ENCODE measurements at regions not wholly inside any gene's neighbourhood (a gene's known extent, or its start where the extent isn't known, plus 50 kb on each side); places are given as distances from the start of the nearest gene placed in this dataset.

DNA sequence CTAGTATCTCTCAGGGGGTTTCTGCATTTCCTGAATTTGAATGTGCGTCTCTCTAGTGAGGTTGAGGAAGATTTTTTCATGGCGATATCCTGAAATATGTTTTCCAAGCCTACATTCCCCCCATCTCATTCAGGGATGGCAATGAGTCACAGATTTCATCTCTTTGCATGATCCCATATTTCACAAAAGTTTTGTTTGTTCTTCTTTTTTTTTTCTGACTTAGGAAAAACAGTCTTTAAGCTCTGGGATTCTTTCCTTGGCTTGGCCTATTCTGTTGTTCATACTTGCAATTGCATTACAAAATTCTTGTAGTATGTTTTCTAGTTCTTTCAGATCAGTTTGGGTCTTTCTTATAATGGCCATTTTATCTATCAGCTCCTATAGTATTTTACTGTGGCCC lies 136.5 kb downstream of the DSEL start:
- DNase-seq = no peak

DNA sequence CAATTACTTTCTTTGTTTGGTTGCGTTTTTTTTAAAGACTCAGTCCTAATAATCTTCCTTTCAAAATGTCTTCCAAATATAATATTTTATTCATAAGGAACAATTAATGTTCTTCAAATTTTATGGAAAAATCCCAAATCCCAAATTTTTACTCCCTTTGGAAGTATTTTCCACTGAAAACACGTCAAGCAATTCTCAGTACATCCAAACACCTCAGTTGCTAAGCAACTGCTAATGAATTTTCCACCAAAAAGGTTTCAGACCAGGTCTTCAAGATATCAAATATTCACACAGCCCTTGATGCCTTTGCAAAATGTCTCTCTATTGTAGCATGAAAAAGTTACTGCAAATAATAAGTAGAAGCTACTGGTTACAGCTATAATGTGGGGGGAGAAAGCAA lies 140.1 kb downstream of the DSEL start:
- no peak for DNase-seq

DNA sequence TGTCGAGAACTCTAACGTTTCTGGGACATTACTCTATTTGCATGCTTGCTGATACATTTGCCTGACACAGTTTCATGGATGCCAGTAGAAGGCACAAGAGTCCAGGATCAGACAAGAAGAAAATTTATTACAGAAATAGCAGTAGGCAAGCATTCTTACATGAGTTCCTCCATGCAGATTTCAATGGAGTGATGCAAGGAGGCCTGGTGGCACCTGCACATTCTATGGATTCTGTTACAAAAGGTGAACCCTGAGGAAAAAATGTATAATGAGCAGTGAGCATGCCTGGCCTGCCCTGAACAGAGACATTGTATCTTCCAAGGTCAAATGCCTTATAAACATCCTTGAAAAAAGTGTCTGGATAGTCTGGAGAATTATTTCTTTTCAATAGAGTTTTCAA lies 142.9 kb downstream of the DSEL start:
- no peak for DNase-seq

DNA sequence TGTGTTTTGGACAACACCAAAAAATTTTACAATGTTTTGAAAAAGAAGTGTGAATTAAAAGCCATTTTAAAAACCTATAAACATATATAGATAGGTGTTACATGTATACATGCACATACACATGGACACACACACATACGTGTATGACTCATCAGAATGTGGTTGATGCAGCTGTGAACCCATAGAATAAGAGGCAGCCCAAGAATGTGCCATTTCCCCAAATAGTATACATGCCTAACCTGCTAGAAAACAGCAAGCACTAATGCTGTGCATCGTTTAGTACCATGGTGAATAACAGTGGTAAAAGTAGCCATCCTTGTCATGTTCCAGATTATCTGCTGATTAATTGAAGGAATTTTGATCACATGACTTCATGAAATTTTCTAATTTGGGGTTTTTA lies 149.0 kb downstream of the DSEL start:
- no peak for DNase-seq

GRCh38 chr18:67363694-67364093 lies 152.8 kb downstream of the DSEL start:
- no peak for DNase-seq

GRCh38 chr18:67362906-67363305 lies 153.6 kb downstream of the DSEL start:
- no peak for DNase-seq

DNA sequence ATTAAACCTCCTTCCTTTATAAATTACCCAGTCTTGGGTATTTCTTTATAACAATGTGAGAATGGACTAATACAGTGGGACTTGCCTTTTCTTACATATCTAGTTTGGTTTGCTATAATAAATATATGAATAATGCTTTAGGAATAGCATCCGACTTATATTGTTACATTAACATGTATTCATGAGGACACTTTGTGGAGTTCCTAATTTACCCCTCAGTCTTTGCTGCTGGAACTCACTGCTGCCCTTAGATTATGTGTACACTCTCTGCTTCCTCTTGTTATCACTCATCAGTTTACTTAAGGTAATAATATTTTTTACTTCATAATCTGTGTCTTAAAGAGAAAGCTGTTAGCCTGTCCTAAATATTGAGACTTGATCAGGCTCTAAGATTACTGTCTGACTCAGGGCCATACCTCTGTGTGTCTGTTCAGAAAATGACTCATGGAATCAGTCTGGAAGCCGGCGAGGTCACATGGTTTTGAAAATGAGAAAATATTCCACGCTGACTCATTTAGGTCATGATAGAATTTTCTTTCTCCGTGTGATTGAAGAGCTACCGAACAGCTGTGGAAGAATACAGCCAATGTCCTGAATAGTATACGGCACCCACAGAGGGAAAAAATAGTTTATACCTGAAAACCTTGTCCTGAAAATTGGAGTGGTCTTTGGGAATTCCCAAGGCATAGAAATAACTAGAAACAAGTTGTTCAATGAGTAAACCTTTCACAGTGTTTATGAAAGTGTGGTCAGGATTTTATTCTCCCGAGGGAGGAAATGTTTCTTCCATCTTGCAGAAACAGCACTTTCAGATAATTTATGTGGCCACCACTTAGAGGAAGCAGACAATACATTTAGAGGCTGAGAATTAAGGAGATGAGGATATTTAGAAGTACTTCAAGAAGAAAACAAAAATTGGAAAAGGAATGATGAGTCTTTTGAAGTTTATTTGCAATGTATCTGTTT lies 156.4 kb downstream of the DSEL start:
- DNase-seq = peak; percentile 35

DNA sequence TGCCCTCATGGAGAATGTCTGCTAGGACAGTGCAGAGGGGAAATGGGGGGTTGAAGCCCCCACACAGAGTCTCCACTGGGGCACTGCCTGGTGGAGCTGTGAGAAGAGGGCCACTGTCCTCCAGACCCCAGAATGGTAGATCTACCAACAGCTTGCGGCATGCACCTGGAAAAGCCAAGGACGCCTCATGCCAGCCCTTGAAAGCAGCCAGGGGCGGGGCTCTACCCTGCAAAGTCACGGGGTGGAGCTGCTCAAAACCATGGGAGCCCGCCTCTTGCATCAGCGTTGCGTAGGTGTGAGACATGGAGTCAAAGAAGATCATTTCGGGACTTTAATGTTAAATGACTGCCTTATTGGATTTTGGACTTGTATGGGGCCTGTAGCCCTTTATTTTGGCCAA lies 157.6 kb downstream of the DSEL start:
- DNase-seq = no peak

DNA sequence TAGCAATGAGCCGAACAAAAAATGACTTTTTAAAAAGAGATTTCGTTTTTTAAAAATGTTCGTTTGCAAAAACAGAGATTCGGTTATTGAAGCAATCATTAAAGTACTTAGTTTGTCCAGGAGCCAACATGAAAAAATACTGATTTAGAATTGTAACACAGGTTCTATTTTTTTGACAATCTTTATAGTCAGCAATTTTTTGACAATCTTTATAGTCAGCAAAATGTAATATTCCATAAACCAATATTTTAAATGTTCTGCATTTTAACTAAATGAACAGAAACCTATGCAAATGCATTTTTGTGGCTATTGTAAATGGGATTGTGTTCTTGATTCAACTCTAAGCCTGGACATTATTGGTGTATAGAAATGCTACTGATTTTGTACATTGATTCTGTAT lies 161.8 kb downstream of the DSEL start:
- DNase-seq = no peak

DNA sequence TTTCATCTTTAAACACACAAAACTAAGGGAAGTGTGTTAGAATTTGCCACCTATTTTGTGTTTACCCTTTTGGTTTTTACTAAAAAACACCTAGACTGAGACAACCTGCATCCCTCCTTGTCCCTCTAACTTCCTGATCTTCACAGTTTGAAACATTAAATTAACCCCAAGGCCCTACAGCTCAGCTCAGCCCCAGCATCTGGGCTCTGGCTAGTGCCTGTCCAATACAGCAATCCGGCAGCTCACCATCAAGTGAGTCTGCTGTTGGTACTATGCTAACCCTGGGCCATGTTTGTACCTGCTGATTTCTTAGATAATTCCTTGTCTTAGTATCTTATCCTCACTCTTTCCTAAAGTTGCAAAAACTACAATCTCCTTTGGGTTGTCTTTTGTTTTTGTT lies 162.4 kb downstream of the DSEL start:
- DNase-seq = no peak

GRCh38 chr18:67347438-67347837 lies 169.1 kb downstream of the DSEL start:
- no peak for DNase-seq

DNA sequence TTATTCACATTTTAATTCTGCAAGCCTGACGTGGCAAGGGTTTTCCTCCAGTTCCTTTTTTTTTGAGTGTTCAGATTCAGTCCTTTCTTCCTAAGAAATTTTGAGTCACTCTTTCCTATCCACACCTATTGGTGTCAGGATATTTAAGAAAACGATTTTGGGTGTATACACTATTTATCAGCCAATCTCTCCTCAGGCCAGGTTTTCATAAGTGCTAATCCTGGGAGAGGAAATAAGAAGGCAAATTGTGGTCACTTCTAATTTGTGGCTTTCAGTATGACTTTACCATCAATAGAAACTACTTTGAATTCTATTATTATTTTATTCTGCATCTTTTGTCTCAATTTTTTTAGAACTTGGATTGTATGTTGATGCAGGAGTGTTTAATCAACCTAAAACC lies 174.4 kb downstream of the DSEL start:
- no peak for DNase-seq

DNA sequence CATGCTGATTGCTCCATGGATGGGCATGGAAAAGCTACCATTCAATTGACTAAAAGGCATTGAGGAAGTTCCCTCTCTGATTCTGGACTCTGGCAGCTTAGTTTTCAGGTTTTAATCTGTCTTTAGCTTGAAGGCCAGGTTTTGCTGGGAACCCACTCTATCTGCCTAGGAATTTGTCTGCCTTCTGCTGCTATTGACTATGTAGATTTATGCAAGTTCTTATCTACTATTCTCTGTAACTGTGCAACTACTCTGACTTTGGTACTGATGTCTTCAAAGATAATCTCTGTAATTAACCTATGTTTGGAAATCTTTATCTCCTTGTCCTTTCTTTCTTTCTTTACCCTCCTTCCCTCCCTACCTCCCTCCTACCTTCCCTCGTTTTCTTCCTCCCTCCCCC lies 178.8 kb downstream of the DSEL start:
- DNase-seq = no peak

DNA sequence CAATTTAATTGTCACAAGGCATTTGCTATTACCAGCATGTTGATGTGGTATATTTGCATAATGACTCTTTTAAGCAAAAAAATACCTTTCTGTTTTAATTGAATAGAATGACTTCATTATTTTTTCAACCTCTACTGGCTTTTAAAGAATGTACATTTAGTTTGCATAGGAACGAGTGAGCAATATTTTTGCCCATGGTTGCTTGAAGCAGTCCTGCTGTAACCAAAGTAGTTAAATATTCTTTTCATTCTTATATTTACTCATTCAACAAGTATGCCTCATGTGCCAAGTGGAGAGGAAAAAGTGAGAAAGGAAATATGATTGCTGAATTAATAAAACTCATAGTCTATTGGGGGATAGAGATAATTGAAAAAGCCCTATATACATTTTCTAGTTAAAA lies 184.7 kb downstream of the DSEL start:
- DNase-seq = no peak

DNA sequence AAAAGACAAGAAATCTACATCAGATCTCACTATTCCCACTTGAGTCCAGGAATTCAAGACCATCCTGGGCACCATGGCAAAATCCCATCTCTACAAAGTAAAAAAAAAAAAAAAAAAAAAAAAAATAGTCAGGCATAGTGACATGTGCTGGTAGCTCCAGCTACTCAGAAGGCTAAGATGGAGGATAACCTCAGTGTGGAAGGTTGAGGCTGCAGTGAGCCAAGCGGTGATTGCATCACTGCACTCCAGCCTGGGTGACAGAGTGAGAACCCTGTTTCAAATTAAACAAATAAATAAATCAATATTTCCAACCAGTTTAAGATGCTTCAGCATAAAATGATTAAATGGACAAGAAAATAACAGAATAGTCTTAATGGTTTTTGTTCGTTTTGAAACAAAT lies 197.4 kb downstream of the DSEL start:
- no peak for DNase-seq

GRCh38 chr18:67318651-67319050 lies 197.9 kb downstream of the DSEL start:
- DNase-seq = no peak

GRCh38 chr18:67310826-67311225 lies 205.7 kb downstream of the DSEL start:
- DNase-seq = no peak

DNA sequence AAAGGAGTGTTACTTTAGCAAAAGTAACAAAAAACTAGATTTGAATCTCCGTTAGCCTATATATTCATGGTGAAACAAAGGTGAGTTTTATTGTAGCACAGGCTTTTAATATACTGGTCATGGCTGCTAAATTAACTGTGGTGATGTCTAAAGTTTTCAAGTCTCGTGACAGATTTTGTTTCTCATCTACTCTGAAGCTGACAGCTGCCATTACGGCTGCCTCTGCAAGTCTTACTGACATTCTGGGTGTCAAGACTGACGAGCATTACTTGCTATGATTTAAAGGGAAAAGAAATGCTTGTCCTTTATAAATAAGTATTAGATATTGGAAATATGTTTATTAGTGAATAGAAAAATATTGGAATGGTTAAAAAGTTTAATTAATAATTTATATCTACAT lies 207.7 kb downstream of the DSEL start:
- DNase-seq = no peak

DNA sequence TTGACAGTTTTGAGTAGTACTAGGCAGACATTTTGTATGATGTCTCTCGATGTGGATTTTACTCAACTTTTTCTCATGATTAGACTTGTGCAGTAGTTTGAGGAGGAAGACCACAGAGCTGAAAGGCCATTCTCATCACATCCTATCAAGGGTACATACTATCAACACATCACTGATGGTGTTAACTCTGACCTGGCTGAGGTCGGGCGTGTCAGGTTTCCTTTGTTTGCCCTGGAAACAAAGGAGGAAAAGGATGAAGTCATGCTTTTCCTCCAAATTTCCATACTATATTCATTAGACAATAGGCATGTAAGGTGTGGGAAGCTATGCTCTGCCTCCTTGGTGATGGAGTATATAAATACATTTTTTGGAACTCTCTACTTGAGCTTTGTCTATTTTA lies 211.1 kb downstream of the DSEL start:
- DNase-seq = no peak

DNA sequence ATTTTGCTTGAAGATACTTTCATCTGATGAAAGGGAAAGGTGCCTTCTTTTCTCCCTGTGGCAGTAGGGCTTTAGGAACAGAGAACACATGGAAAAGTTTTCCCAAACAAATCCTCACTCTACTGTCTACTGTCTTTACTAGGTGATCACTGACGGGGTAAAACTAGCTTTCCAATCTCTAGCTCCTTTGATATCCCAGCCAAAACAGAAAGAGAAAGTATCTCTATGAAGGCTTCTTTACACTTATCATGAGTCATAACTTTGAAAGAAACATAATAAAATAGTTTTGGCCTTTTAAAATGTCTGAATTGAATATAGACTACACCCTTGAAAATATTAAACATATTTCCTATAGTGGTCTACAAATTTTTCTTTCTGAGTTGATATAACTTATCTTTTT lies 214.5 kb downstream of the DSEL start:
- DNase-seq = no peak

- DNase-seq = no peak
Measured at GRCh38 chr18:67301592-67301991, 214.9 kb downstream of the DSEL start.

DNA sequence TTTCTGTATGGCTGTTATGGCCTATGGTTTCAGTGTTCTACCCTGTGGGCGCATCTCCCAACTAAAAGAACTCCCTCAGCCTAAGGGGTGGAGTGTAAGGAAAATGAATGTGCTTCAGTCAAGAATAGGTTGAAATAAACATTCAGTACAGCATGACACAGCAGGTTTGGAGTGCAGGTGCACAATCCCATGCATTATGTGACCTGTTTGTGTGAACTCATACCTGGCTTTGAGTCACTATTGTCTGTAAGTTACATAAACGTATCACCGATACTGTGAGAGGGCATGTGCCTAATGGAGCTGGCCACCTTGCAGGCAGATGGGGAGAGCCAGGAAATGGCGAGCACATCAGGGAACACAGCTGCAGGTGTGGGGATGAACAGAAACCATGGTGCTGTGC lies 216.0 kb downstream of the DSEL start:
- no peak for DNase-seq

- DNase-seq = no peak
Measured at GRCh38 chr18:67292814-67293213, 223.7 kb downstream of the DSEL start.

- no peak for DNase-seq
Measured at GRCh38 chr18:67290421-67290820, 226.1 kb downstream of the DSEL start.

DNA sequence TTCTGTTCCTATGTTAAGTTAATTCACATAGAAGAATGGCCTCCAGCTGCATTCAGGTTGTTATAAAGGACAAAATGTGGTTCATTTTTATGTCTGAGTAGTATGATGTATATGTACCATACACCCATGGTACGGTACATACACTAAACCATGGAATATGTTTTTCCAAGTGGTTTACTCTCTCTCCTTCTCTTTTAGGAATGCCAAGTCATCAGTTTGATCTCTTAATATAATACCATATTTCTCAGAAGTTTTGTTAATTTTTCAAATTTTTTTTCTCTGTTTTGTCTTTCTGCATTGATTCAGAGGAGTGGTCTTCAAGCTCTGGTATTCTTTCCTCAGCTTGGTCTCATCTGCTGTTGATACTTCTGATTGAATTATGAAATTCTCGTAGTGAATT lies 230.9 kb downstream of the DSEL start:
- DNase-seq = no peak
